Naive thymus-derived CD4-positive, alpha-beta T cell (primary cell): ENCODE measurements at regions not wholly inside any gene's neighbourhood (a gene's known extent, or its start where the extent isn't known, plus 50 kb on each side); places are given as distances from the start of the nearest gene placed in this dataset.
"Not testable (repeated sequence)": the region's sequence is repeated elsewhere in the genome, so short reads cannot be mapped to it uniquely, and the experiment has no call there.

ENCODE experiments used
- ATAC-seq: fragments of 150-1000 bp; cut with Tn5 transposase; 2 replicates; pipeline ENCODE4 v1.10.0; 2021; ENCODE audit warnings: mild to moderate bottlenecking, moderate library complexity
- CTCF ChIA-PET: fragments of 350-600 bp; sonication (Branson Sonifier 250); formaldehyde crosslinking; loops from one replicate; lab custom pipeline; 2021; ENCODE audit warnings: antibody characterized with exemption; lab: Charles Lee
- POLR2A ChIA-PET: fragments of 350-600 bp; sonication (Branson Sonifier 250); formaldehyde crosslinking; loops from one replicate; lab custom pipeline; 2021; ENCODE audit warnings: antibody characterized with exemption, inconsistent platforms; lab: Charles Lee
- DNase-seq, 9 donors: peaks; one replicate each; pipeline versions ENCODE4 v3.0.0 to v3.0.0-alpha.2; 2020 to 2022; ENCODE audit warnings: mixed read lengths in 1 of 9
- H3K27ac ChIP-seq: one replicate; pipeline ENCODE4 v1.7.0; 2013; ENCODE audit warnings: mild to moderate bottlenecking, low read depth, low read length, moderate library complexity
- H3K27me3 ChIP-seq, 2 donors: one replicate each; pipeline ENCODE4 v1.7.0; 2013; ENCODE audit warnings: low read length in 2 of 2, mild to moderate bottlenecking in 2 of 2, moderate library complexity in 2 of 2; ENCODE audit not compliant: control insufficient read depth in 2 of 2, insufficient read depth in 2 of 2
- H3K36me3 ChIP-seq, 3 experiments: 1 replicate in 2 of 3; 2 replicates in 1 of 3; pipeline ENCODE4 v1.7.0; 2013; ENCODE audit warnings: low read length in 3 of 3, mild to moderate bottlenecking in 3 of 3, moderate library complexity in 1 of 3; ENCODE audit not compliant: insufficient read depth in 3 of 3, control insufficient read depth in 2 of 3
- H3K4me1 ChIP-seq, 2 donors: one replicate each; pipeline ENCODE4 v1.7.0; 2013; ENCODE audit warnings: low read length in 2 of 2, mild to moderate bottlenecking in 2 of 2, moderate library complexity in 1 of 2; ENCODE audit not compliant: control insufficient read depth in 2 of 2, insufficient read depth in 2 of 2
- H3K4me3 ChIP-seq: 2 replicates; pipeline ENCODE4 v1.7.0; 2013; ENCODE audit warnings: mild to moderate bottlenecking, low read length
- H3K9me3 ChIP-seq, 3 experiments: 1 replicate in 2 of 3; 2 replicates in 1 of 3; pipeline ENCODE4 v1.7.0; 2013; ENCODE audit warnings: low read length in 3 of 3; ENCODE audit not compliant: control insufficient read depth in 2 of 3
- H3K27ac Mint-ChIP-seq, 9 donors: one replicate each; pipeline ENCODE4 v1.8.0; 2020 to 2022; ENCODE audit warnings: mixed read lengths in 9 of 9, mild to moderate bottlenecking in 8 of 9, moderate library complexity in 5 of 9, inconsistent platforms in 2 of 9
- H3K27me3 Mint-ChIP-seq, 5 donors: one replicate each; pipeline ENCODE4 v1.8.0; 2021 to 2022; ENCODE audit warnings: mixed read lengths in 5 of 5, mild to moderate bottlenecking in 1 of 5
- H3K36me3 Mint-ChIP-seq, 5 donors: one replicate each; pipeline ENCODE4 v1.8.0; 2020 to 2022; ENCODE audit warnings: mixed read lengths in 5 of 5, mild to moderate bottlenecking in 3 of 5, inconsistent platforms in 1 of 5
- H3K4me1 Mint-ChIP-seq, 7 donors: one replicate each; pipeline ENCODE4 v1.8.0; 2020 to 2022; ENCODE audit warnings: mixed read lengths in 7 of 7, mild to moderate bottlenecking in 3 of 7, inconsistent platforms in 1 of 7
- H3K4me3 Mint-ChIP-seq, 10 donors: one replicate each; pipeline ENCODE4 v1.8.0; 2020 to 2022; ENCODE audit warnings: mild to moderate bottlenecking in 10 of 10, mixed read lengths in 10 of 10, moderate library complexity in 6 of 10, inconsistent platforms in 2 of 10
- H3K9me3 Mint-ChIP-seq, 11 donors: one replicate each; pipeline ENCODE4 v1.8.0; 2020 to 2022; ENCODE audit warnings: mixed read lengths in 11 of 11, mild to moderate bottlenecking in 4 of 11, inconsistent platforms in 1 of 11, moderate library complexity in 1 of 11
- intact Hi-C, 2 donors: fragments of 100-400 bp; cut with micrococcal nuclease; formaldehyde crosslinking; loops; one replicate each; pipeline ENCODE4 v1.15.1; 2023

- H3K27ac ChIP-seq, result no peak overlapping the region
- Mint-ChIP-seq H3K36me3 (no peaks in the 10 kb centered on the region), H3K9me3 (peaks cover 0 to 12% (median 4%) of the 10 kb centered on the region in 11 donors), H3K27me3 (peaks cover 0 to 8% (median 0%) of the 10 kb centered on the region in 5 donors), H3K4me3 (no peak overlapping the region), H3K27ac (no peak overlapping the region), H3K4me1 (no peaks in the 10 kb centered on the region)
- no peaks in the 10 kb centered on the region for H3K4me1 ChIP-seq
- no peak for DNase-seq
- CTCF ChIA-PET, result no interaction called here
- POLR2A ChIA-PET, result no interaction called here
- H3K27me3 ChIP-seq, result no peaks in the 10 kb centered on the region
- H3K4me3 ChIP-seq, result no peak overlapping the region
- intact Hi-C loops, result no loop called here
- no peaks in the 10 kb centered on the region for H3K36me3 ChIP-seq
- ATAC-seq, result no peak
- no peaks in the 10 kb centered on the region for H3K9me3 ChIP-seq
Measured at GRCh38 chrX:139158256-139158655, 372.3 kb upstream of the F9 start.

GRCh38 chrX:139156356-139156755 is 374.2 kb upstream of the F9 start:
- Histone ChIP-seq H3K27ac (no peak overlapping the region), H3K4me1 (no peaks in the 10 kb centered on the region), H3K4me3 (no peak overlapping the region), H3K27me3 (no peaks in the 10 kb centered on the region), H3K36me3 (no peaks in the 10 kb centered on the region), H3K9me3 (no peaks in the 10 kb centered on the region)
- ChIA-PET CTCF (no interaction called here), POLR2A (no interaction called here)
- H3K9me3 Mint-ChIP-seq, result peaks cover 0 to 12% (median 3%) of the 10 kb centered on the region in 11 donors
- no peak for ATAC-seq
- no peaks in the 10 kb centered on the region for H3K4me1 Mint-ChIP-seq
- peaks cover 0 to 8% (median 0%) of the 10 kb centered on the region in 5 donors for H3K27me3 Mint-ChIP-seq
- no peak for DNase-seq
- no peak overlapping the region for H3K4me3 Mint-ChIP-seq
- H3K36me3 Mint-ChIP-seq, result no peaks in the 10 kb centered on the region
- H3K27ac Mint-ChIP-seq, result no peak overlapping the region
- intact Hi-C loops, result no loop called here

GRCh38 chrX:139146625-139147024 is 383.9 kb upstream of the F9 start:
- H3K4me1 Mint-ChIP-seq, DNase-seq, POLR2A ChIA-PET, H3K4me3 Mint-ChIP-seq, H3K36me3 ChIP-seq, intact Hi-C loops, H3K9me3 Mint-ChIP-seq, H3K4me3 ChIP-seq, H3K36me3 Mint-ChIP-seq, H3K9me3 ChIP-seq, ATAC-seq, H3K27ac ChIP-seq, H3K27ac Mint-ChIP-seq, H3K4me1 ChIP-seq, H3K27me3 ChIP-seq, H3K27me3 Mint-ChIP-seq, CTCF ChIA-PET: not testable (repeated sequence)

- Histone ChIP-seq H3K36me3 (no peaks in the 10 kb centered on the region), H3K27ac (no peak overlapping the region), H3K4me1 (no peaks in the 10 kb centered on the region), H3K27me3 (no peaks in the 10 kb centered on the region), H3K4me3 (no peak overlapping the region), H3K9me3 (no peaks in the 10 kb centered on the region)
- intact Hi-C loops, result no loop called here
- H3K4me3 Mint-ChIP-seq, result no peak overlapping the region
- H3K36me3 Mint-ChIP-seq, result no peaks in the 10 kb centered on the region
- ATAC-seq (no peak), DNase-seq (no peak)
- H3K27me3 Mint-ChIP-seq, result peaks cover 0 to 4% (median 0%) of the 10 kb centered on the region in 5 donors
- POLR2A ChIA-PET, result no interaction called here
- peaks cover 0 to 2% (median 0%) of the 10 kb centered on the region in 11 donors for H3K9me3 Mint-ChIP-seq
- H3K27ac Mint-ChIP-seq, result no peak overlapping the region
- CTCF ChIA-PET, result no interaction called here
- H3K4me1 Mint-ChIP-seq, result no peaks in the 10 kb centered on the region
Measured at GRCh38 chrX:139141370-139141769, 389.2 kb upstream of the F9 start.

GRCh38 chrX:139134316-139134715 is 396.2 kb upstream of the F9 start:
- DNase-seq (no peak), ATAC-seq (no peak)
- no peaks in the 10 kb centered on the region for H3K9me3 ChIP-seq
- no peaks in the 10 kb centered on the region for H3K4me1 Mint-ChIP-seq
- peaks cover 0 to 7% (median 5%) of the 10 kb centered on the region in 5 donors for H3K27me3 Mint-ChIP-seq
- no peak overlapping the region for H3K4me3 ChIP-seq
- ChIA-PET CTCF (no interaction called here), POLR2A (no interaction called here)
- intact Hi-C loops, result no loop called here
- H3K36me3 ChIP-seq, result no peaks in the 10 kb centered on the region
- H3K4me3 Mint-ChIP-seq, result no peak overlapping the region
- no peaks in the 10 kb centered on the region for H3K27me3 ChIP-seq
- H3K36me3 Mint-ChIP-seq, result no peaks in the 10 kb centered on the region
- H3K4me1 ChIP-seq, result no peaks in the 10 kb centered on the region
- no peak overlapping the region for H3K27ac Mint-ChIP-seq
- H3K9me3 Mint-ChIP-seq, result peaks cover 0 to 2% (median 0%) of the 10 kb centered on the region in 11 donors
- H3K27ac ChIP-seq, result no peak overlapping the region

GRCh38 chrX:139126493-139126892 is 404.0 kb upstream of the F9 start:
- H3K27ac Mint-ChIP-seq, result no peak overlapping the region
- H3K4me1 Mint-ChIP-seq, result no peaks in the 10 kb centered on the region
- H3K9me3 Mint-ChIP-seq, result peaks cover 0 to 6% (median 0%) of the 10 kb centered on the region in 11 donors
- Histone ChIP-seq H3K9me3 (no peaks in the 10 kb centered on the region), H3K36me3 (no peaks in the 10 kb centered on the region), H3K4me3 (no peak overlapping the region), H3K4me1 (no peaks in the 10 kb centered on the region), H3K27me3 (no peaks in the 10 kb centered on the region), H3K27ac (no peak overlapping the region)
- H3K36me3 Mint-ChIP-seq, result no peaks in the 10 kb centered on the region
- H3K27me3 Mint-ChIP-seq, result peaks cover 0 to 7% (median 0%) of the 10 kb centered on the region in 5 donors
- H3K4me3 Mint-ChIP-seq, result no peak overlapping the region
- CTCF ChIA-PET, result no interaction called here
- no peak for ATAC-seq
- POLR2A ChIA-PET, result no interaction called here
- intact Hi-C loops, result loop anchor here in 1 of 2 donors (5.0 kb wide), 1 partner anchor 631 kb away; no protein-coding TSS in a partner anchor
- no peak for DNase-seq

GRCh38 chrX:139125916-139126315 is 404.6 kb upstream of the F9 start:
- H3K4me1 Mint-ChIP-seq, result no peaks in the 10 kb centered on the region
- Histone ChIP-seq H3K36me3 (no peaks in the 10 kb centered on the region), H3K4me3 (no peak overlapping the region), H3K27ac (no peak overlapping the region), H3K27me3 (no peaks in the 10 kb centered on the region), H3K9me3 (no peaks in the 10 kb centered on the region), H3K4me1 (no peaks in the 10 kb centered on the region)
- peaks cover 0 to 7% (median 0%) of the 10 kb centered on the region in 5 donors for H3K27me3 Mint-ChIP-seq
- H3K27ac Mint-ChIP-seq, result no peak overlapping the region
- peaks cover 0 to 6% (median 0%) of the 10 kb centered on the region in 11 donors for H3K9me3 Mint-ChIP-seq
- no peak for ATAC-seq
- ChIA-PET CTCF (no interaction called here), POLR2A (no interaction called here)
- H3K4me3 Mint-ChIP-seq, result no peak overlapping the region
- no peak for DNase-seq
- intact Hi-C loops, result loop anchor here in 1 of 2 donors (5.0 kb wide), 1 partner anchor 631 kb away; no protein-coding TSS in a partner anchor
- no peaks in the 10 kb centered on the region for H3K36me3 Mint-ChIP-seq
